ENCODE measurements at regions not wholly inside any gene's neighbourhood (a gene's known extent, or its start where the extent isn't known, plus 50 kb on each side); places are given as distances from the start of the nearest gene placed in this dataset.

GRCh38 chr5:43920422-43920821 is 317.4 kb downstream of the NNT start:
- Histone ChIP-seq H3K27me3 (ENCODE audit: insufficient read depth, low read length) (no peaks in the 10 kb centered on the region), H3K79me2 (ENCODE audit: insufficient read depth, low read length) (no peaks in the 10 kb centered on the region), H3K27ac (ENCODE audit: low read depth, low read length) (no peak overlapping the region), H2AFZ (ENCODE audit: low read length) (no peak overlapping the region), H3K9me3 (ENCODE audit: low read depth, low read length) (no peaks in the 10 kb centered on the region), H3K36me3 (ENCODE audit: insufficient read depth, low read length) (no peaks in the 10 kb centered on the region), H3K4me2 (ENCODE audit: insufficient read depth, low read length) (no peak overlapping the region), H3K4me3 (ENCODE audit: insufficient read depth, low read length) (no peak overlapping the region), H4K20me1 (ENCODE audit: insufficient read depth, low read length) (no peaks in the 10 kb centered on the region), H3K4me1 (ENCODE audit: insufficient read depth, low read length) (no peaks in the 10 kb centered on the region)
- DNase-seq (ENCODE audit: insufficient read length, low spot score, missing footprints), result no peak
- TF ChIP-seq CTCF (IDR thresholded peaks at IDR 0.05; ENCODE audit: extremely low read depth, low read depth, low read length), result no peak

- Histone ChIP-seq H3K27me3 (ENCODE audit: insufficient read depth, low read length) (no peaks in the 10 kb centered on the region), H3K27ac (ENCODE audit: low read depth, low read length) (no peak overlapping the region), H3K4me2 (ENCODE audit: insufficient read depth, low read length) (no peak overlapping the region), H4K20me1 (ENCODE audit: insufficient read depth, low read length) (no peaks in the 10 kb centered on the region), H3K9me3 (ENCODE audit: low read depth, low read length) (no peaks in the 10 kb centered on the region), H3K79me2 (ENCODE audit: insufficient read depth, low read length) (no peaks in the 10 kb centered on the region), H3K4me1 (ENCODE audit: insufficient read depth, low read length) (no peaks in the 10 kb centered on the region), H3K36me3 (ENCODE audit: insufficient read depth, low read length) (no peaks in the 10 kb centered on the region), H3K4me3 (ENCODE audit: insufficient read depth, low read length) (no peak overlapping the region), H2AFZ (ENCODE audit: low read length) (no peak overlapping the region)
- TF ChIP-seq CTCF (IDR thresholded peaks at IDR 0.05; ENCODE audit: extremely low read depth, low read depth, low read length), result no peak
- no peak for DNase-seq (ENCODE audit: insufficient read length, low spot score, missing footprints)
Observed at GRCh38 chr5:43917925-43918324, 314.9 kb downstream of the NNT start.

- Histone ChIP-seq H3K27me3 (ENCODE audit: insufficient read depth, low read length) (no peaks in the 10 kb centered on the region), H3K79me2 (ENCODE audit: insufficient read depth, low read length) (no peaks in the 10 kb centered on the region), H3K36me3 (ENCODE audit: insufficient read depth, low read length) (no peaks in the 10 kb centered on the region), H3K27ac (ENCODE audit: low read depth, low read length) (no peak overlapping the region), H3K4me2 (ENCODE audit: insufficient read depth, low read length) (no peak overlapping the region), H3K4me1 (ENCODE audit: insufficient read depth, low read length) (no peaks in the 10 kb centered on the region), H3K9me3 (ENCODE audit: low read depth, low read length) (no peaks in the 10 kb centered on the region), H2AFZ (ENCODE audit: low read length) (no peak overlapping the region), H4K20me1 (ENCODE audit: insufficient read depth, low read length) (no peaks in the 10 kb centered on the region), H3K4me3 (ENCODE audit: insufficient read depth, low read length) (no peak overlapping the region)
- TF ChIP-seq CTCF (IDR thresholded peaks at IDR 0.05; ENCODE audit: extremely low read depth, low read depth, low read length), result no peak
- no peak for DNase-seq (ENCODE audit: insufficient read length, low spot score, missing footprints)
Observed at GRCh38 chr5:43903129-43903528, 300.1 kb downstream of the NNT start.

GRCh38 chr5:43900974-43901373 is 298.0 kb downstream of the NNT start:
- TF ChIP-seq CTCF (IDR thresholded peaks at IDR 0.05; ENCODE audit: extremely low read depth, low read depth, low read length), result no peak
- no peaks in the 10 kb centered on the region for H3K79me2 ChIP-seq (ENCODE audit: insufficient read depth, low read length)
- H3K4me1 ChIP-seq (ENCODE audit: insufficient read depth, low read length), result no peaks in the 10 kb centered on the region
- H4K20me1 ChIP-seq (ENCODE audit: insufficient read depth, low read length), result no peaks in the 10 kb centered on the region
- H3K27ac ChIP-seq (ENCODE audit: low read depth, low read length), result no peak overlapping the region
- no peaks in the 10 kb centered on the region for H3K27me3 ChIP-seq (ENCODE audit: insufficient read depth, low read length)
- H3K36me3 ChIP-seq (ENCODE audit: insufficient read depth, low read length), result no peaks in the 10 kb centered on the region
- no peak overlapping the region for H3K4me2 ChIP-seq (ENCODE audit: insufficient read depth, low read length)
- H3K9me3 ChIP-seq (ENCODE audit: low read depth, low read length), result no peaks in the 10 kb centered on the region
- no peak overlapping the region for H2AFZ ChIP-seq (ENCODE audit: low read length)
- no peak for DNase-seq (ENCODE audit: insufficient read length, low spot score, missing footprints)
- H3K4me3 ChIP-seq (ENCODE audit: insufficient read depth, low read length), result no peak overlapping the region
